Dendritic cell treated with granulocyte-macrophage colony-stimulating factor and Interleukin-4, amounts not matched to agents 40 ng/mL and 50 ng/mL, for 4 days (primary cell): ENCODE measurements at regions not wholly inside any gene's neighbourhood (a gene's known extent, or its start where the extent isn't known, plus 50 kb on each side); places are given as distances from the start of the nearest gene placed in this dataset.

Experiments used
- H3K27ac Mint-ChIP-seq: one replicate; pipeline ENCODE4 v1.8.0; 2022; ENCODE audit warnings: mild to moderate bottlenecking, mixed read lengths
- H3K27me3 Mint-ChIP-seq: one replicate; pipeline ENCODE4 v1.8.0; 2022; ENCODE audit warnings: mild to moderate bottlenecking, mixed read lengths
- H3K36me3 Mint-ChIP-seq: one replicate; pipeline ENCODE4 v1.8.0; 2022; ENCODE audit warnings: low read depth, mixed read lengths
- H3K4me1 Mint-ChIP-seq: one replicate; pipeline ENCODE4 v1.8.0; 2022; ENCODE audit warnings: low read depth, mixed read lengths
- H3K4me3 Mint-ChIP-seq: one replicate; pipeline ENCODE4 v1.8.0; 2022; ENCODE audit warnings: mild to moderate bottlenecking, moderate library complexity, mixed read lengths
- H3K9me3 Mint-ChIP-seq: one replicate; pipeline ENCODE4 v1.8.0; 2022; ENCODE audit warnings: mixed read lengths
- intact Hi-C: fragments of 100-400 bp; cut with micrococcal nuclease; formaldehyde crosslinking; loops from one replicate; pipeline ENCODE4 v1.15.0; 2022

DNA sequence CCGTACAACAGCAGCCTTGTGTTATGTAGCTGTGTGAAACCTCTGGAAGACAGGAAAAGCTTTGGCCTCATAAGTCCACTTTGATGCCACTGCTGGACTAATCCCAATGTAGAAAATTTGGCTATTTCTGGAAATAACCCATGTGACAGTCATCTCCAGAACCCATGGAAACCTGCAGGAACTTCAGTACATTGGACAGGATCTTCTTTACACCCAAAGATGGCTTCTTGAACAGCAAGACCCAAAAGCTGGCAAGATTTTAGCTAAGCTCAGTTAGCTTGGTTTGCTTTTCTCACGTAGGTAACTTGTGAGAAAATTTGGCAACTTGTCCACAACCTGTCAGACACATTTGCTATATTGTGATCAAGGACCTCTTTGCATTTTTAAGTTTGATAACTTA, 74.8 kb upstream of the RCN1 start:
- H3K27me3 Mint-ChIP-seq, result peaks cover 2% of the 10 kb centered on the region
- no peaks in the 10 kb centered on the region for H3K4me1 Mint-ChIP-seq
- intact Hi-C loops, result no loop called here
- no peaks in the 10 kb centered on the region for H3K36me3 Mint-ChIP-seq
- no peaks in the 10 kb centered on the region for H3K9me3 Mint-ChIP-seq
- no peak overlapping the region for H3K4me3 Mint-ChIP-seq
- no peak overlapping the region for H3K27ac Mint-ChIP-seq

DNA sequence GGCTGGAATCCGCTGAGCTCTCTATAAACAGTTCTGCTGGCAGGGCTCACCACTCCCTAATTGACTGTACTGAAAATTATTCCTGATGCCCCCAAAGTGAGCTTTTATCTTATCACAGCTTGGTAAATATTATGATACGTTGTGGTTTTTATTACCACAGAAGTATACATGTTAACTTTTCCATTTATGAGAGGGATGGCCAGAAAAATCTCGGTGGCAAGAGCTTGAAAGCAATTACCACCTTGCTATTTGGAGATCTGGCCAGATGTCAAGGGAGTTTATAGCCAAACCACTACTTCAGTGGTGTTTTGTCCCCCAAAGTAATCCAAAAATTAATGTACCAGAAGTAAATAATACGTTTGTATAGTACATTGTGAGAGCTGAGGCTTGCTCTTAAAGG, 75.4 kb upstream of the RCN1 start:
- H3K4me3 Mint-ChIP-seq, result no peak overlapping the region
- H3K9me3 Mint-ChIP-seq, result no peaks in the 10 kb centered on the region
- no peak overlapping the region for H3K27ac Mint-ChIP-seq
- intact Hi-C loops, result no loop called here
- no peaks in the 10 kb centered on the region for H3K4me1 Mint-ChIP-seq
- H3K36me3 Mint-ChIP-seq, result no peaks in the 10 kb centered on the region
- H3K27me3 Mint-ChIP-seq, result peaks cover 2% of the 10 kb centered on the region

- peaks cover 9% of the 10 kb centered on the region for H3K27me3 Mint-ChIP-seq
- H3K9me3 Mint-ChIP-seq, result no peaks in the 10 kb centered on the region
- no peaks in the 10 kb centered on the region for H3K4me1 Mint-ChIP-seq
- H3K4me3 Mint-ChIP-seq, result no peak overlapping the region
- intact Hi-C loops, result no loop called here
- no peak overlapping the region for H3K27ac Mint-ChIP-seq
- no peaks in the 10 kb centered on the region for H3K36me3 Mint-ChIP-seq
Measured at GRCh38 chr11:32013603-32014002, 77.3 kb upstream of the RCN1 start.

DNA sequence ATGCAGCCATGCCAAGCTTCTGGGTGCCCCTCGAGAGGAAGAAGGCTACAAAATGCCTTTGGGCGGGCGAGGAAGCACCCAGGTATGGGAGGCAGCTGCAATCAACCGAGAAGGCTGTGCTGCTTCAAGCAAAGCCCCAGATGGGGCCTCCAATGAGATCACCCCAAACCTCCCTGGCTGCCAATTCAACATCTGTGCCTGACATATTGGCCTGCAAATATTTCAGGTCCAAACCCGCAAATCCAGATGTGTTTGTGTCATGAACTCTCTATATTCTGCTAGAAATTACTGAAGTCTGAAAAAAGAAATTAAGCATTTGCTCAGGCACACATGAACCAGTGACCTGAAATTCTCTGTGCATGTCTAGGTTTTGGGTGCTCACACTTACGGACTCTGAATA, 78.8 kb upstream of the RCN1 start:
- H3K27ac Mint-ChIP-seq, result no peak overlapping the region
- H3K36me3 Mint-ChIP-seq, result no peaks in the 10 kb centered on the region
- intact Hi-C loops, result no loop called here
- H3K27me3 Mint-ChIP-seq, result peaks cover 13% of the 10 kb centered on the region
- H3K4me3 Mint-ChIP-seq, result no peak overlapping the region
- no peaks in the 10 kb centered on the region for H3K9me3 Mint-ChIP-seq
- no peaks in the 10 kb centered on the region for H3K4me1 Mint-ChIP-seq

DNA sequence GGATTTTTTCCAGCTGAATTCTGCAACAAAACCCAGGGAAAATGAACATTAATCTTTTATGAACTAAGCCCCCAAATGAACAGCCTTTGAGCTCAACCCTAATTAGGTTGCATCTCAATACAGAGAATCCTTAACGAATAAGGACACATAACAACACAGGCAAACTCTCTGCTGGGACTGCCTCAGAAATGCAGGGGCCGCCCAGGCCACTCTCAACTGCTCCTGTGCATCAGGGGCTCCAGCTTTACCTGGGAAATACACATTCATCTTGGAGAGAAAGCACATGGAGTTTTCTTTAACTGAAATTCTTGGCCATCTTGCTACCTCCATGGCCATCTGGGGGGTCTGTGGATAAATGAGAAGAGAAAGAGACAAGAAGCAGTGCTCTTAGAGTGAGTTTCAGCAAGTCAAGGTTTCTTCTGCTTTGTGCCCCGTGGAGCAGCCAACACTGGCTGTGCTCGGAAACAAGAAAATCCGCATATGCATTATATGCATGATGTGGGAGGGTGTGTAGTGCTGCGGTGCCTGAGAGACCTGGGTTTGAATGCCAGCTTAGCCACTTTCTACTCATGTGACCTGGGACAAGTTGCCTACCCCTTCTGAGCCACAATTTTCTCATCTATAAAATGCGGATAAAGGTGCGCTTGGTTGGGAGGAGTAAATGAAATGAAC, 81.9 kb upstream of the RCN1 start:
- H3K36me3 Mint-ChIP-seq, result no peaks in the 10 kb centered on the region
- no peak overlapping the region for H3K4me3 Mint-ChIP-seq
- intact Hi-C loops, result loop anchor here (5.0 kb wide), 1 partner anchor 767 kb away; no protein-coding TSS in a partner anchor
- no peaks in the 10 kb centered on the region for H3K4me1 Mint-ChIP-seq
- no peak overlapping the region for H3K27ac Mint-ChIP-seq
- no peaks in the 10 kb centered on the region for H3K9me3 Mint-ChIP-seq
- peaks cover 11% of the 10 kb centered on the region for H3K27me3 Mint-ChIP-seq

GRCh38 chr11:32006799-32007388, 84.0 kb upstream of the RCN1 start:
- H3K27ac Mint-ChIP-seq, result no peak overlapping the region
- H3K9me3 Mint-ChIP-seq, result no peaks in the 10 kb centered on the region
- intact Hi-C loops, result loop anchor here (5.0 kb wide), 1 partner anchor 765 kb away; no protein-coding TSS in a partner anchor
- H3K4me1 Mint-ChIP-seq, result no peaks in the 10 kb centered on the region
- H3K4me3 Mint-ChIP-seq, result no peak overlapping the region
- H3K27me3 Mint-ChIP-seq, result peaks cover 14% of the 10 kb centered on the region
- no peaks in the 10 kb centered on the region for H3K36me3 Mint-ChIP-seq

DNA sequence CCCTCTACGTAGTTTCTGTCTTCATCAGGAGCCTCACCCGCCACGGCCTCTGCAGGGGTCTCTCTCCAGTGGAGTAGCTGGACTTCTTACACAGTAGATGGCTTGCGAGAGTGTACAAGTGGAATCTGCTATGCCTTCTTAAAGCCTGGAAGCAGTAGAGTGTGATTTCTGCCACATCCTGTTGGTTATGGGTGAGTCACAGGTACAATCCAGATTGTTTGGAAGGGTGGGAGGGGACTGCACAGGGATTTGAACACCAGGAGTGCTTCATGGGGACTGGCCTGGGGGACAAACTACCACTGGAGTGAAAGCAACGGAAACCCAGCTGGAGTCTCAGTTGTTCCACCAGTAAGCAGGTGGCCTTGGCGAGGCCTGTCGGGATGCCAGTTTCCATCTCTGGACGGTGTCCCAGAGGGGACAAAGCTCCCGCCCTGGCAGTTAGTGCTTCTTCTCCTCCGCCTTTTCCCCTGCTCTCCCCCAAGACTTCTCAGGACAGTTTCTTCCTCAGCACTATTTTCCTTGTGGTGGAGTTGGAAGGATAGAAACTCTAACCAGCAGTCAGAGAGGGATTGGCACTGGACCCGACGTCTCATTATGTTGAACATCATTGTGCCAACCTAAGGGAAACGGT, 85.0 kb upstream of the RCN1 start:
- Mint-ChIP-seq H3K27me3 (peaks cover 15% of the 10 kb centered on the region), H3K4me1 (no peaks in the 10 kb centered on the region), H3K36me3 (no peaks in the 10 kb centered on the region), H3K27ac (no peak overlapping the region), H3K9me3 (no peaks in the 10 kb centered on the region), H3K4me3 (no peak overlapping the region)
- intact Hi-C loops, result loop anchor here (5.0 kb wide), 1 partner anchor 764 kb away; no protein-coding TSS in a partner anchor

DNA sequence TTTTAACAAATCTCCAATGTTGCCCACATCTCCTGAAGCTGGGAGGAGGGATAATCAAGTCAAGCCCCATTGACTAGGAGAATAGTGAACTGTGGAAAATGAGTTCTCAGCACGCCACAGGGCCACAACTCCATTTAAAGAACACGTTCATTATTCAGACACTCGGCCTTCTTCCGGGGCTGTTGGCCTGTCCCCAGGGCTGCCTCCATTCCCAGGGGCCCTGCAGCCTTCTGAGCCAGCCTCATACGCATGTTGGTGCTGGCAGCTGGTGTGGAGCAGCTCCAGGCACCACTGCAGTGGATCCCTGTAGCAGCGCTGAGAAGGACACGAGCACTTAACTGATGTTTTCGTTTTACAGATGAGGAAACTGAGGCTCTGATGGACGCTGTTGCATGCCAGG, 87.5 kb upstream of the RCN1 start:
- Mint-ChIP-seq H3K27me3 (peaks cover 7% of the 10 kb centered on the region), H3K9me3 (no peaks in the 10 kb centered on the region), H3K4me3 (no peak overlapping the region), H3K4me1 (no peaks in the 10 kb centered on the region), H3K36me3 (no peaks in the 10 kb centered on the region), H3K27ac (no peak overlapping the region)
- intact Hi-C loops, result no loop called here

GRCh38 chr11:32002311-32002710, 88.6 kb upstream of the RCN1 start:
- H3K36me3 Mint-ChIP-seq, result no peaks in the 10 kb centered on the region
- intact Hi-C loops, result no loop called here
- H3K9me3 Mint-ChIP-seq, result no peaks in the 10 kb centered on the region
- H3K4me3 Mint-ChIP-seq, result no peak overlapping the region
- no peak overlapping the region for H3K27ac Mint-ChIP-seq
- H3K4me1 Mint-ChIP-seq, result no peaks in the 10 kb centered on the region
- H3K27me3 Mint-ChIP-seq, result peaks cover 5% of the 10 kb centered on the region

- intact Hi-C loops, result no loop called here
- Mint-ChIP-seq H3K4me1 (no peaks in the 10 kb centered on the region), H3K27me3 (peaks cover 3% of the 10 kb centered on the region)
Measured at GRCh38 chr11:31997955-31998354, 92.9 kb upstream of the RCN1 start.

DNA sequence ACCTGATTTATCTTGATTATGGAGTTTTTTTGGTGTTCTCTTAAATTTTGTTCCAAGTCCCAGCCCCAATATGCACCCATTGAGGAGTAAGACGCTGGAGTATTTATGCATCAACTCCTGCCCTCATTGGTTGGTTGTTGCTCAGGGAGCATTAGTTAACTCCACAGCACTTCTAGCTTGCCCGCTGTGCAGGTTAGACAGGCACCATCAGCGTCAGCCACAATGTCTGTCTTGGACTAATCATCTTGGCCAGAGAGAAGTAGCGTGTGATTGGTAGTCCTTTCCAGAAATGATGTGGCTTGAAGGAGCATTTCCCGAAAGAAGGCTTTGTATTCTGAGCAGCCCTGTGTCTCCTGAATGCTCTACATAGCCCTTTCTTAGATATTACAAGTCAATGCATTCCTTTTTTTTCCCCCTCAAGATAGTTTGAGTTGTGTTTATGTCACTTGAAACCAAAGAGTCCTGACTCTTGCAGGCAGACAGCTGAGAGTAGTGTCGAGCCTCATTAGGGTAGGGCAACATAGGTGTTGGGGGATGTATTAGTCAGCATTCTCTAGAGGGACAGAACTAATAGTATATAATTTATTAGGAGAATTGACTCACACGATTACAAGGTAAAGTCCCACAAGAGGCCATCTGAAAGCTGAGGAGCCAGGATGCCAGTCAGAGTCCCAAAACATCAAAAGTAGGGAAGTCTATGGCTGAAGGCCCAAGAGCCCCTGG, 94.6 kb upstream of the RCN1 start:
- intact Hi-C loops, result no loop called here
- Mint-ChIP-seq H3K4me1 (no peaks in the 10 kb centered on the region), H3K27me3 (no peaks in the 10 kb centered on the region), H3K9me3 (no peaks in the 10 kb centered on the region), H3K27ac (no peak overlapping the region), H3K4me3 (no peak overlapping the region), H3K36me3 (no peaks in the 10 kb centered on the region)

More at GRCh38 chr11:31997955-31998354, 92.9 kb upstream of the RCN1 start:
- H3K36me3 Mint-ChIP-seq, result no peaks in the 10 kb centered on the region
- H3K9me3 Mint-ChIP-seq, result no peaks in the 10 kb centered on the region
- H3K27ac Mint-ChIP-seq, result no peak overlapping the region
- no peak overlapping the region for H3K4me3 Mint-ChIP-seq

DNA sequence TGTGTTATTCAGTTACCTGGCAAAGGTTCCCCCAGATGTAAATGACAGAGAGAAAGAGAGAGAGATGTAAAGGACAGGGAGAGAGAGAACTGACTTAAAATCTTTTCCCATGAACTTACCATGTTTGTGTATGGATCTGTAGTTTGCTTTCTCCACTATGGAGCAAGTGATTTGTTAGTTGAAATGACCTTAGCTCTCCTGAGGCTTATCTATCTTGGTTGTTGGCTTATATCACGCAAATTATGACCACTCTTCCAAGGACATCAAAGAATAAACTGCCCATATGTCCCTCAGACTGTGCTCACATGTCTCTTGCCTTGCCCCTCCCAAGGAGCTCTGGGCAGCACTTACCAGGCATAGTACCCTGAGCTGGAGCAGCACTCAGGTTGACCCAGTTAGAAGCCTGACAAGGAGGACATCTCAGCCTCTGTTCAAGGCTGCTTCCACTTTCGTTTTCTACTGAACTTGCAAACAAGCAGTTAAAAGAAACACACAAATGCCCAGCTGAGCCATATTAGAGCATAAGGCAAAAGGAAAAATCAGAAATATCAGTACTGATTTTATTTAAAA, 95.3 kb upstream of the RCN1 start:
- no peak overlapping the region for H3K4me3 Mint-ChIP-seq

GRCh38 chr11:31995032-31995431, 95.8 kb upstream of the RCN1 start:
- Mint-ChIP-seq H3K4me3 (no peak overlapping the region), H3K4me1 (no peaks in the 10 kb centered on the region), H3K27ac (no peak overlapping the region), H3K36me3 (no peaks in the 10 kb centered on the region), H3K27me3 (peaks cover 5% of the 10 kb centered on the region), H3K9me3 (no peaks in the 10 kb centered on the region)
- intact Hi-C loops, result no loop called here

More for the DNA sequence above, 95.3 kb upstream of the RCN1 start:
- H3K4me1 Mint-ChIP-seq, result no peaks in the 10 kb centered on the region
- no peak overlapping the region for H3K27ac Mint-ChIP-seq
- peaks cover 2% of the 10 kb centered on the region for H3K27me3 Mint-ChIP-seq
- H3K36me3 Mint-ChIP-seq, result no peaks in the 10 kb centered on the region
- intact Hi-C loops, result no loop called here
- H3K9me3 Mint-ChIP-seq, result no peaks in the 10 kb centered on the region
